B cell (primary cell): ENCODE measurements at regions not wholly inside any gene's neighbourhood (a gene's known extent, or its start where the extent isn't known, plus 50 kb on each side); places are given as distances from the start of the nearest gene placed in this dataset.

Experiments
- ATAC-seq: fragments of 200-7000 bp; cut with Tn5 transposase; one replicate; pipeline ENCODE4 v1.10.0; 2021; ENCODE audit warnings: low read depth, mild to moderate bottlenecking, moderate number of reproducible peaks, moderate library complexity
- CTCF ChIA-PET: fragments of 350-600 bp; sonication (Branson Sonifier 250); formaldehyde crosslinking; loops from one replicate; lab custom pipeline; 2021; ENCODE audit warnings: antibody characterized with exemption, inconsistent platforms; lab: Charles Lee
- POLR2A ChIA-PET: fragments of 350-600 bp; sonication (Branson Sonifier 250); formaldehyde crosslinking; loops from one replicate; lab custom pipeline; 2021; ENCODE audit warnings: antibody characterized with exemption; lab: Charles Lee
- DNase-seq: peaks from one replicate; pipeline ENCODE4 v3.0.0; 2013
- H2AFZ ChIP-seq: 2 replicates; pipeline ENCODE4 v1.6.1; 2012; ENCODE audit warnings: mild to moderate bottlenecking, low read depth, low read length; ENCODE audit not compliant: insufficient read depth, poor library complexity, severe bottlenecking
- H3K27ac ChIP-seq, 2 donors: 1 replicate in 1 of 2; 2 replicates in 1 of 2; pipeline ENCODE4 v1.5.1; 2012 to 2013; ENCODE audit warnings: low read length in 2 of 2, mild to moderate bottlenecking in 2 of 2, moderate library complexity in 1 of 2
- H3K27me3 ChIP-seq, 4 experiments: fragments of 200-600 bp in 1 of 4; sonication (generic) in 1 of 4; replicated peaks in 1 of 4; 1 replicate in 2 of 4; 2 replicates in 2 of 4; pipeline versions ENCODE4 v1.6.1 to v1.7.0; 2013 to 2016; ENCODE audit warnings: low read length in 3 of 4, mild to moderate bottlenecking in 2 of 4, mixed read lengths in 1 of 4, moderate library complexity in 1 of 4; ENCODE audit not compliant: insufficient read depth in 4 of 4, control insufficient read depth in 3 of 4; ENCODE audit errors: control extremely low read depth in 1 of 4
- H3K36me3 ChIP-seq, 2 experiments: replicated peaks in 1 of 2; 1 replicate in 1 of 2; 2 replicates in 1 of 2; pipeline versions ENCODE4 v1.6.1 to v1.7.1; 2013; ENCODE audit warnings: low read length in 1 of 2; ENCODE audit not compliant: insufficient read depth in 2 of 2, control insufficient read depth in 1 of 2; ENCODE audit errors: control extremely low read depth in 1 of 2, extremely low read depth in 1 of 2
- H3K4me1 ChIP-seq, 2 donors: fragments of 200-600 bp in 1 of 2; sonication (generic) in 1 of 2; 1 replicate in 1 of 2; 2 replicates in 1 of 2; pipeline versions ENCODE4 v1.5.1 to v1.6.1; 2013 to 2017; ENCODE audit warnings: low read length in 2 of 2; ENCODE audit not compliant: control insufficient read depth in 2 of 2, insufficient read depth in 2 of 2
- H3K4me2 ChIP-seq: replicated peaks from 2 replicates; pipeline ENCODE3; 2012; ENCODE audit warnings: mild to moderate bottlenecking, low read depth, low read length; ENCODE audit not compliant: poor library complexity, severe bottlenecking
- H3K4me3 ChIP-seq, 5 experiments: fragments of 200-600 bp in 1 of 5; sonication (generic) in 1 of 5; 1 replicate in 3 of 5; 2 replicates in 2 of 5; pipeline versions ENCODE4 v1.5.1 to v1.7.0; 2011 to 2016; ENCODE audit warnings: low read length in 4 of 5, mild to moderate bottlenecking in 4 of 5, low read depth in 2 of 5, control low read depth in 1 of 5, moderate library complexity in 1 of 5; ENCODE audit not compliant: insufficient read depth in 1 of 5; ENCODE audit errors: control extremely low read depth in 1 of 5, extremely low read depth in 1 of 5
- H3K79me2 ChIP-seq: fragments of 200-600 bp; sonication (generic); one replicate; pipeline ENCODE4 v1.6.0; 2016; ENCODE audit warnings: low read length; ENCODE audit not compliant: control insufficient read depth, insufficient read depth
- H3K9ac ChIP-seq: fragments of 200-600 bp; sonication (generic); 2 replicates; pipeline ENCODE4 v1.6.1; 2017; ENCODE audit warnings: mild to moderate bottlenecking, low read length, moderate library complexity
- H3K9me3 ChIP-seq, 3 donors: one replicate each; pipeline versions ENCODE4 v1.6.1 to v1.7.1; 2013; ENCODE audit warnings: low read length in 2 of 3; ENCODE audit not compliant: control insufficient read depth in 2 of 3, insufficient read depth in 1 of 3; ENCODE audit errors: control extremely low read depth in 1 of 3
- H4K20me1 ChIP-seq: 2 replicates; pipeline ENCODE4 v1.6.0; 2012; ENCODE audit warnings: mild to moderate bottlenecking, low read length; ENCODE audit not compliant: insufficient read depth, control insufficient read depth, poor library complexity, severe bottlenecking
- H3K27ac Mint-ChIP-seq: one replicate; pipeline ENCODE4 v1.8.0; 2021; ENCODE audit warnings: mixed read lengths
- H3K27me3 Mint-ChIP-seq: one replicate; pipeline ENCODE4 v1.8.0; 2021; ENCODE audit warnings: mixed read lengths
- H3K4me1 Mint-ChIP-seq: one replicate; pipeline ENCODE4 v1.8.0; 2021; ENCODE audit warnings: mixed read lengths
- H3K4me3 Mint-ChIP-seq: one replicate; pipeline ENCODE4 v1.8.0; 2021; ENCODE audit warnings: mixed read lengths
- H3K9me3 Mint-ChIP-seq: one replicate; pipeline ENCODE4 v1.8.0; 2022; ENCODE audit warnings: mixed read lengths; ENCODE audit not compliant: insufficient read depth
- EZH2 ChIP-seq: IDR thresholded peaks from 2 replicates; pipeline ENCODE4 v1.6.1; 2012; ENCODE audit warnings: borderline replicate concordance, low read depth, mild to moderate bottlenecking, moderate library complexity, low read length; ENCODE audit not compliant: insufficient read depth, poor library complexity, severe bottlenecking
- WGBS: methylation state at CpG from one replicate; pipeline ENCODE4 v1.1.5; 2013; ENCODE audit warnings: missing lambda C conversion rate; ENCODE audit not compliant: insufficient coverage; 5-methylcytosine and 5-hydroxymethylcytosine counted together
- intact Hi-C: fragments of 100-400 bp; cut with micrococcal nuclease; formaldehyde crosslinking; loops from one replicate; pipeline ENCODE4 v1.10.0; 2022
- TF ChIP-seq, protein P1 (sequence below): fragments of 200-600 bp; IDR thresholded peaks from one replicate; pipeline ENCODE4 v1.8.0; 2022; ENCODE audit warnings: antibody characterized with exemption, mild to moderate bottlenecking

GRCh38 chr4:33060674-33061542 is 2340.7 kb downstream of the PCDH7 start:
- H3K27ac Mint-ChIP-seq = no peak overlapping the region
- TF ChIP-seq, protein P1, sequence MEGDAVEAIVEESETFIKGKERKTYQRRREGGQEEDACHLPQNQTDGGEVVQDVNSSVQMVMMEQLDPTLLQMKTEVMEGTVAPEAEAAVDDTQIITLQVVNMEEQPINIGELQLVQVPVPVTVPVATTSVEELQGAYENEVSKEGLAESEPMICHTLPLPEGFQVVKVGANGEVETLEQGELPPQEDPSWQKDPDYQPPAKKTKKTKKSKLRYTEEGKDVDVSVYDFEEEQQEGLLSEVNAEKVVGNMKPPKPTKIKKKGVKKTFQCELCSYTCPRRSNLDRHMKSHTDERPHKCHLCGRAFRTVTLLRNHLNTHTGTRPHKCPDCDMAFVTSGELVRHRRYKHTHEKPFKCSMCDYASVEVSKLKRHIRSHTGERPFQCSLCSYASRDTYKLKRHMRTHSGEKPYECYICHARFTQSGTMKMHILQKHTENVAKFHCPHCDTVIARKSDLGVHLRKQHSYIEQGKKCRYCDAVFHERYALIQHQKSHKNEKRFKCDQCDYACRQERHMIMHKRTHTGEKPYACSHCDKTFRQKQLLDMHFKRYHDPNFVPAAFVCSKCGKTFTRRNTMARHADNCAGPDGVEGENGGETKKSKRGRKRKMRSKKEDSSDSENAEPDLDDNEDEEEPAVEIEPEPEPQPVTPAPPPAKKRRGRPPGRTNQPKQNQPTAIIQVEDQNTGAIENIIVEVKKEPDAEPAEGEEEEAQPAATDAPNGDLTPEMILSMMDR = no peak
- TF ChIP-seq EZH2 = no peak
- DNase-seq (no peak), ATAC-seq (no peak)
- Histone ChIP-seq H3K4me3 (no peak overlapping the region), H3K36me3 (no peaks in the 10 kb centered on the region), H4K20me1 (no peaks in the 10 kb centered on the region), H3K4me2 (no peak overlapping the region), H3K9me3 (no peaks in the 10 kb centered on the region), H3K27me3 (no peaks in the 10 kb centered on the region), H2AFZ (no peak overlapping the region), H3K27ac (no peak overlapping the region), H3K9ac (no peak overlapping the region), H3K79me2 (no peaks in the 10 kb centered on the region), H3K4me1 (no peaks in the 10 kb centered on the region)
- no peak overlapping the region for H3K4me3 Mint-ChIP-seq
- H3K9me3 Mint-ChIP-seq = no peaks in the 10 kb centered on the region
- WGBS = 43% methylated on average over 5 of the region's 12 CpGs
- no peaks in the 10 kb centered on the region for H3K4me1 Mint-ChIP-seq
- no peaks in the 10 kb centered on the region for H3K27me3 Mint-ChIP-seq
- ChIA-PET POLR2A (no interaction called here), CTCF (no interaction called here)
- intact Hi-C loops = no loop called here

- no peak overlapping the region for H3K4me2 ChIP-seq
- Mint-ChIP-seq H3K9me3 (no peaks in the 10 kb centered on the region), H3K27ac (no peak overlapping the region), H3K4me1 (no peaks in the 10 kb centered on the region), H3K4me3 (no peak overlapping the region), H3K27me3 (no peaks in the 10 kb centered on the region)
- H3K79me2 ChIP-seq = no peaks in the 10 kb centered on the region
- no peaks in the 10 kb centered on the region for H3K27me3 ChIP-seq
- H3K36me3 ChIP-seq = no peaks in the 10 kb centered on the region
- H3K4me3 ChIP-seq = no peak overlapping the region
- H3K4me1 ChIP-seq = no peaks in the 10 kb centered on the region
- DNase-seq (no peak), ATAC-seq (no peak)
- TF ChIP-seq EZH2 = no peak
- TF ChIP-seq, protein P1 = no peak
- no peak overlapping the region for H2AFZ ChIP-seq
- H3K27ac ChIP-seq = no peak overlapping the region
- ChIA-PET POLR2A (no interaction called here), CTCF (no interaction called here)
- H3K9me3 ChIP-seq = no peaks in the 10 kb centered on the region
- no peaks in the 10 kb centered on the region for H4K20me1 ChIP-seq
- intact Hi-C loops = no loop called here
- H3K9ac ChIP-seq = no peak overlapping the region
Measured at GRCh38 chr4:33061727-33062126, 2341.6 kb downstream of the PCDH7 start.
